Endometrium (tissue), 2 donors: ENCODE measurements at regions not wholly inside any gene's neighbourhood (a gene's known extent, or its start where the extent isn't known, plus 50 kb on each side); places are given as distances from the start of the nearest gene placed in this dataset.
"Not testable (repeated sequence)": the region's sequence is repeated elsewhere in the genome, so short reads cannot be mapped to it uniquely, and the experiment has no call there.

Experiments used
- FAIRE-seq: peaks from 2 replicates; lab custom pipeline; 2012; peaks lifted over from hg19 to GRCh38; lab: Jason Lieb, UNC
- donor health status: control.
- donor health status: control.

DNA sequence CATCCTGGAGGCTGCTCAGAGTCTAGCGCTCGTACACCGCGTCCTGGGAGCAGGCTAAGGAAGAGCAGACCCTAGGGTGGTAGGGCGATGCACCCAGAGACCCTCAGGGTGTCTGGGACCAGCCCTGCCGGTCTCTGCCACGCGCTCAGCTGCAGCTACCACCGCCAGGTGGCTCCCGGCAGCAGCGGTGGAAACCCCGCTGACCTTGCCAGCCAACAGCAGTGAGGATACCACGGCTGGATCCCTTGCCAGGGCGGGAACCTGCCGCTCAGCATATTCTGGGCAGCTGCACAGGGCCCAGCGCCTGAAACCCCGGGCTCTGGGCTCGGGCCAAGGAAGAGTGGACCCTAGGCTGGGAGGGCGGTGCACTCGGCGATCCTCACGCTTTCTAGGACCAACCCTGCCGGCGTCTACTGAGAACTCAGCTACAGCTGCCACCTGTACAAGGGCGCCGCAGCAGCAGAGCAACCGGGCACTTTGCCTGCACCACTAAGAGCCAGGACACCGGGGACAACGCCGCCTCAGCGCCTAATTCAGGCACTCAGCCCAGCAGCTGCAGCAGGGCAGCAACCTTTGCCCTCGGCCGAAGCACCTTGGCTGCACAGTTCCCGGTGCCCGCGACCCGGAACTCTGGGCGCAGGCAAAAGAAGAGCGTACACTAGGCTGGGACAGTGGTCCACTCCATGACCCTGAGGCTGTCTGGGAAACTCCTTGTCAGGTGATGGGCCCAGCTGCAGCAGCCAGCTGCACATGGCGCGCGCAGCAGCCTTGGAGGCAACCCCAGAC lies 80.8 kb downstream of the POTEB2 start:
- not testable (repeated sequence) for FAIRE-seq

DNA sequence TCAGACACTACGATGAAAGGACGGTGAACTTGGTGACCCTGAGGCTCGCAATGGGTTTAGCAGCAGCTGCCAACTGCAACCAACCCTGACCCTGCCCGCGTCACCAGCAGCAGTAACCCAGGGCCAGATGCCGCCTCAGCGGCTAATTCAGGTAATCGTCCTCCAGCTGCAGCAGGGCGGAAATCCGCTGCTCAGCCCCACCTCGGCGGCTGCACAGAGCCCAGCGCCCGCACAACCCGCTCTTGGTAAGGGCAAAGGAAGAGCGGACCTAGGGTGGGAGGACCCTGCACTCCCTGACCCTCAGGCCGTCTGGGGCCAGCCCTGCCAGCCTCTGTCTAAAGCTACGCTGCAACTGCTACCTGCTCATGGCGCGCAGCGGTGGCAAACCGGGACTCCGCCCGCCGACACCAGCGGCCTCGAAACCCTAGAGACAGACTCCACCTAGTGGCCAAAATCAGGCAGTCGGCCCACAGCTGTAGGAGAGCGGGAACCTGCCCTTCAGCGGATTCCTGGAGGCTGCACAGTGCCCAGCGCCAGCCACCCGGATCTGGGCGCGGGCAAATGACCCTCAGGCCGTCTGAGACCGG lies 82.4 kb downstream of the POTEB2 start:
- not testable (repeated sequence) for FAIRE-seq

GRCh38 chr15:20775412-20775811 lies 90.7 kb downstream of the POTEB2 start:
- not testable (repeated sequence) for FAIRE-seq

DNA sequence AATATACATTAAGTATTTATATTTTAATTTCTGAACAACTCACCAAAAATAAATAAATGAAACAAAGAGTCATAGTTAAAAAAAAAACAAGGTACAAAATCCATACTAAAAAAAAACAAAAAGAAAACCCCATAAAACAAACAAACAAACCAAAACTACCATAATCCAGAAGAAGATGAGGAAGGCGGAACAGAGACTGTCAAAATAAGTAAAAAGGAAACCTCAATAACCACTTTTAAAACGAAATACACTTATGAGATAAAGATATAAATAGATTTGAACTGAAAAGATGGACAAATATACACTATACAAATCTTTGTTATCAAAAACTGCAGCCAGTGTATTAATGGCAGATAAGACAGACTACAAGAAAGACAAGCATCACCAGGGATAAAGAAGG lies 98.2 kb downstream of the POTEB2 start:
- FAIRE-seq: peak; percentile 85

DNA sequence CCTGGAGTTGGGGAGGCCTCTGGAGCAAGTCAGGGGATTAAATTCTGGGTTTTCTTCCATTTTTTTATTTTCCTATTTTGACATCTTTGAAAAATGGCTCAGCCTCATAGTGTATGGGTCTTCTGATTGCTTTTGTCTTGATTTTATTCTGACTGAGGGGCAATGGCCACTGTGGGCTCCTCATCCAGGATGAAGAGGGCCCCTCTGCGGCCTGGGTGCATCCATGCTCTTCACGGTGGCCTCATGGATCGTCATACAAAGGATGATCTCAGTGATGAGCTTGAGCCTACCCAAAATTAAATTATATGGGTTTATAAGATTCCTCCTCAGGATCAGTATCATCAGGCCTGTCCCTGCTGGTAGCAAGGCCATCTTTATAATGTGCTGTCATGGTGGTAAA lies 103.7 kb downstream of the POTEB2 start:
- not testable (repeated sequence) for FAIRE-seq

- peak; percentile 4 for FAIRE-seq
Observed at GRCh38 chr15:20756440-20756839, 109.7 kb downstream of the POTEB2 start.

- FAIRE-seq: not testable (repeated sequence)
Observed at GRCh38 chr15:20755665-20756398, 110.3 kb downstream of the POTEB2 start.

DNA sequence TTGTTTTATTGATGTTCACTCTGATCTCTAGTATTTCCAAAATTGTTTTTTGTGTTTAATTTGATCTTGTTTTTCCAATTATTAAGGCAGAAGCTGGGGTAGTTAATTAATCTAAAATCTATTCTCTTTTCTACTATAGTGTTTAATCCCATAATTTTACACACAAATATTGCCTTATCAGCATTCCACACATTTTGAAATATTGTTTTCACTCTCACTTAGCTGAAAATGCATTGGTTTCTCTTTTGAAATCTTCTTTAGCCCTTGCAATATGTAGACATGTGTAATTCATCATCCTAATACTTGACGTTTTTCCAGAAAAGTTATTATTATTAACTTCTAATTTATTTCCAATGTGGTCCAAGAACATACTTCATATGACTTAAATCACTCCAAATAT lies 132.6 kb downstream of the POTEB2 start:
- not testable (repeated sequence) for FAIRE-seq
